ENCODE measurements at regions not wholly inside any gene's neighbourhood (a gene's known extent, or its start where the extent isn't known, plus 50 kb on each side); places are given as distances from the start of the nearest gene placed in this dataset.

- TF ChIP-seq REST (IDR thresholded peaks at IDR 0.05; ENCODE audit: borderline replicate concordance in 1 of 2, low read depth in 1 of 2, low read length in 2 of 2) = no peak
- no peak for TF ChIP-seq ARHGAP35 (CRISPR knock-in tag; IDR thresholded peaks at IDR 0.05; ENCODE audit: borderline replicate concordance)
- no peak for TF ChIP-seq MTA1 (CRISPR knock-in tag; IDR thresholded peaks at IDR 0.05; ENCODE audit: borderline replicate concordance)
- no peak for TF ChIP-seq ZIK1 (CRISPR knock-in tag; IDR thresholded peaks at IDR 0.05; ENCODE audit: borderline replicate concordance, low read depth)
- TF ChIP-seq ZNF275 (CRISPR knock-in tag; IDR thresholded peaks at IDR 0.05; ENCODE audit: borderline replicate concordance) = no peak
- TF ChIP-seq ZNF124 (CRISPR knock-in tag; IDR thresholded peaks at IDR 0.05) = no peak
- TF ChIP-seq SYNCRIP (IDR thresholded peaks at IDR 0.05; ENCODE audit: insufficient read depth, low read depth, low read length) = no peak
- no peak for TF ChIP-seq ZNF253 (CRISPR knock-in tag; IDR thresholded peaks at IDR 0.05; ENCODE audit: borderline replicate concordance)
- TF ChIP-seq ARNT (IDR thresholded peaks at IDR 0.05) = no peak
- TF ChIP-seq PRDM15 (CRISPR knock-in tag; IDR thresholded peaks at IDR 0.05) = no peak
- TF ChIP-seq HMGXB4 (CRISPR knock-in tag; IDR thresholded peaks at IDR 0.05; ENCODE audit: borderline replicate concordance in 1 of 2, low read depth in 1 of 2) = no peak
- no peak for TF ChIP-seq RFX3 (CRISPR knock-in tag; IDR thresholded peaks at IDR 0.05)
- TF ChIP-seq ZNF883 (CRISPR knock-in tag; IDR thresholded peaks at IDR 0.05; ENCODE audit: not compliant biosample characterization) = no peak
Observed at GRCh38 chr14:56996721-56997399, 186.6 kb upstream of the OTX2 start (continued).

All from HepG2 (cell line).